GM19193 (cell line): ENCODE measurements at regions not wholly inside any gene's neighbourhood (a gene's known extent, or its start where the extent isn't known, plus 50 kb on each side); places are given as distances from the start of the nearest gene placed in this dataset.
A peak's percentile ranks its signal among the peaks of the same experiment; 100 is the strongest.

Source experiments
- POLR2A ChIP-seq: IDR thresholded peaks from 4 replicates; pipeline ENCODE4 v1.6.1; 2011; ENCODE audit not compliant: insufficient read depth, insufficient read length; ENCODE audit errors: extremely low read depth

- TF ChIP-seq POLR2A = no peak
Measured at GRCh38 chrX:51798701-51799100, 55.5 kb downstream of the GSPT2 start.

GRCh38 chrX:51802917-51803688 is 59.9 kb downstream of the GSPT2 start:
- TF ChIP-seq POLR2A = peak; percentile 40

- TF ChIP-seq POLR2A = no peak
Measured at GRCh38 chrX:51803833-51804232, 60.6 kb downstream of the GSPT2 start.

GRCh38 chrX:51804741-51805140 is 61.5 kb downstream of the GSPT2 start:
- TF ChIP-seq POLR2A = no peak

GRCh38 chrX:51813886-51814460 is 70.7 kb downstream of the GSPT2 start:
- no peak for TF ChIP-seq POLR2A

GRCh38 chrX:51824061-51824460 is 69.4 kb upstream of the MAGED1 start:
- TF ChIP-seq POLR2A = no peak

GRCh38 chrX:51825436-51825835 is 68.0 kb upstream of the MAGED1 start:
- TF ChIP-seq POLR2A = no peak

GRCh38 chrX:51834076-51834475 is 59.3 kb upstream of the MAGED1 start:
- no peak for TF ChIP-seq POLR2A

GRCh38 chrX:51836823-51837222 is 56.6 kb upstream of the MAGED1 start:
- TF ChIP-seq POLR2A = no peak

- TF ChIP-seq POLR2A = no peak
Measured at GRCh38 chrX:51837451-51837850, 56.0 kb upstream of the MAGED1 start.

- TF ChIP-seq POLR2A = no peak
Measured at GRCh38 chrX:51837921-51838320, 55.5 kb upstream of the MAGED1 start.
